Stimulated activated CD8-positive, alpha-beta memory T cell treated with anti-CD3 and anti-CD28 coated beads, Interleukin-2, amount 100 ng/mL, for 1 hour (primary cell): ENCODE measurements at regions not wholly inside any gene's neighbourhood (a gene's known extent, or its start where the extent isn't known, plus 50 kb on each side); places are given as distances from the start of the nearest gene placed in this dataset.
"Not testable (repeated sequence)": the region's sequence is repeated elsewhere in the genome, so short reads cannot be mapped to it uniquely, and the experiment has no call there.

Source experiments
- DNase-seq, 2 donors: peaks; one replicate each; pipeline ENCODE4 v3.0.0-alpha.2; 2020; ENCODE audit warnings: low read depth in 2 of 2

- no peak for DNase-seq
Measured at GRCh38 chr3:82761858-82762257, 1000.4 kb upstream of the GBE1 start.

- DNase-seq, result no peak
Measured at GRCh38 chr3:82745544-82745943, 984.1 kb upstream of the GBE1 start.

- DNase-seq, result no peak
Measured at GRCh38 chr3:82743196-82743595, 981.8 kb upstream of the GBE1 start.

- DNase-seq, result no peak
Measured at GRCh38 chr3:82741346-82741745, 979.9 kb upstream of the GBE1 start.

DNA sequence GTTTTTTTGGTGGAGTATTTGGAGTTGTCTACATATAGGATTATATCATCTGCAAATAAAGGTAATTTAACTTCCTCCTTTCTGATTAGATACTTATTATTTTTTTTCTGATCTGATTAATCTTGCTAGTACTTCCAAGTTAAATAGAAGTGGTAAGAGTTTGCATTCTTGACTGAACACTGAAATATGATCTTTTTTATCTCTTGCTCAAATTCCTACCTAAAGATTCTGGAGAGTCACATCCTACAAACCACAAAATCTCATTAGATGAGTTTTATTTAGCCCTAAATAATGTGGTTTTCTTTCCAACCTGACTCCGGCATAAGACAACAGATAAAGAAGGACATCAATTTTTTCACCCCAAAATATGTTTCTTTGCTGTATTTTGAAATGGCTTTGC is 977.9 kb upstream of the GBE1 start:
- no peak for DNase-seq

DNA sequence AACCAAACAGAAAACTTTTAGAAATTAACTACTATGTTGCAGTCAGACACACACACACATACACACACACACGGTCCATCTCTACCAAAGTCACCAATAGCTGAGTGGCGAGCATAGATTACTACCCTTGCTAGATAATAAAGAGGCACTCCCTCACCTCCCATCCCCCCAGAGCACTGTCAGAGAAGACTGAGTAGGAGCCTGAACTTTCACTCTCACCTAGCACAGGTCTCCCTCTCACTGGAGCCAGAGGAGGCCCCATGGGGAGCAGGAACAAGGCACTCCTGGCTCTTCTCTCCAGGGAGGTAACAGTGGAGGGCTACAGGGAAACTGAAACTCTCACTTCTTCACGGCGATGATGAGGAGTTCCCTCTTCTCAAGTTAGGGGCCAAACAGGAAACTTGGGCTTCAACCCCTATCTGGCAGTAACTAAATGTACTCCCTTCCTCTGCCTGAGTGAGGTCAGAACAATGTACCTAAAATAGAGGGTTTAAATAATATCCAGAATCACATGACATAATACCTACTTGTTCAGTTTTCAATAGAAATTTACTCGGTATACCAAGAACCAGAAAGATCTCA is 975.3 kb upstream of the GBE1 start:
- no peak for DNase-seq

- DNase-seq, result no peak
Measured at GRCh38 chr3:82715091-82715856, 953.8 kb upstream of the GBE1 start.

DNA sequence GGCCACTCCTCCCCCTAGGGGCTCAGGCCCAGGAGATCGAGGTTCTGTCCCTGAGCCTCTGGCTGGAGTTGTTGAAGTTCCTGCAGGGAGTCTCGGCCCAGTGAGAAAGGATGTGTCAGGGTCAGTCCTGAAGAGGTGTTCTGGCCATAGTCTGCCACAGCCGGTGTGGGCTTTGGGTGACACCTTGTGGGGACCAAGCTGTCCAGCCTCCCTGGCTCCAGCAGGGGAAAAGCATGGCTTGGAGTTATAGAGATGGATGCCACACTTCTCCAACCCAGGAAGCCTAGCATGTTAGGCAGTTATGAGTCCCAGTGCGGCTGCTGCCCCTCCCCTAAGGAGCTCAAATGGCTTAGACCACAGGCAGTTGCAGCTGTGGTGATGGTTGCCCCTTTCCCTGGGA is 945.6 kb upstream of the GBE1 start:
- no peak for DNase-seq

- no peak for DNase-seq
Measured at GRCh38 chr3:82685761-82686160, 924.3 kb upstream of the GBE1 start.

GRCh38 chr3:82676356-82677026 is 915.0 kb upstream of the GBE1 start:
- no peak for DNase-seq

GRCh38 chr3:82672966-82673365 is 911.5 kb upstream of the GBE1 start:
- DNase-seq, result no peak

- DNase-seq, result no peak
Measured at GRCh38 chr3:82671466-82671865, 910.0 kb upstream of the GBE1 start.

DNA sequence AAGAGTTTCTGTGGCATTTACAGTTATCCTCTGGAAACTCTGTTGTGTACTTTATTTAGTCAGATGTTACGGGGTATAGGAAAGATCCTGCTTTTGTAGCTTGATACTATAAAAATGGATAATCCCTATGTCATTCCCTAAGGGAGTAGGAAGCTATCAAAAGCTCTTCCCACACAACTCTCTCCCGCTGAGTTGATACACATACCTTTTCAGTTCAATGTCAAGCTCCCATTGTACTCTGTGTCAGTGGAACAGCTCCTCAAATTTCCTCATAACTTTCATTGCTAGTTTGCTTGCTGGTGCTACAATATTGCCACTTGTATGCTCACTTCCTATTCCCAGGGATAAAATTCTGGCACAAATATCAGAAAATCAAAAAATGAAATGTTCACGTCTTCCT is 893.3 kb upstream of the GBE1 start:
- DNase-seq, result no peak

DNA sequence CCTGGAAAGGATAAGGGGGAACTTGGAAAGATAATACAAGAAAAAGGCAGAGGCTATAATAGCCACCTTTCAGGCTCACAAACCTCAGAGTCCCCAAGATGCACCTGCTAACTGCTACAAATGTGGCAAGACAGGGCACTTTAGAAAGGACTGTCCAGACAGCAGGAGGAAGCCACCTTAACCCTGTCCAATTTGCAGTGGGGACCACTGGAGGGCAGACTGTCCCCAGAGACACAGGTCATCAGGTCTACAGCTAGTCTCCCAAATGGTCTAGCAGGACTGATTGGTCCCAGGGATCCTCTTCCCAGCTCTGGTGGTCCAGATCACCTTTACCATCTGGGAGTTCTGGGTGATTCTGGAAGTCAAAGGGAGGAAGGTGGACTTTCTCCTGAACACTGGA is 882.5 kb upstream of the GBE1 start:
- no peak for DNase-seq

- DNase-seq, result no peak
Measured at GRCh38 chr3:82641701-82642100, 880.3 kb upstream of the GBE1 start.

DNA sequence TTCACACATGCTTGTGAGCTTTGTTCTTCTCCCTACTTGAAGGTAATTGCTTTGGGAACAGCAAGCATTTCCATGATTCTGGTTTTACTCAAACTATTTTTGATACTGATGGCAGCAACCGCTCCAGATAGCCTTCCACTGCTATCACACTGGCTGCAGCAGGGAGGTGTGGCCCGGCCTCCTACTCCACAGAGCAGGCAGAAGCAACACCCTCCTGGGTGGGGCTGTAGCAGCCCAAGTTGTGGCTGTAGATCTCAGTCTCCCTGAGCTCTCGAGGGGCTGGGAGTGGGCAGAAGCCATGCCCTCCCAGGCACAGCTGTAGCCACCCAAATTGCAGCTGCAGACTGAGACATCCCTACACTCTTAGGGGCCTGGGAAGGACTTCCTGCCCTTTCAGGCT is 878.8 kb upstream of the GBE1 start:
- no peak for DNase-seq

GRCh38 chr3:82637574-82637973 is 876.1 kb upstream of the GBE1 start:
- DNase-seq, result no peak

GRCh38 chr3:82636177-82636576 is 874.7 kb upstream of the GBE1 start:
- no peak for DNase-seq

- DNase-seq, result no peak
Measured at GRCh38 chr3:82633319-82633718, 871.9 kb upstream of the GBE1 start.

DNA sequence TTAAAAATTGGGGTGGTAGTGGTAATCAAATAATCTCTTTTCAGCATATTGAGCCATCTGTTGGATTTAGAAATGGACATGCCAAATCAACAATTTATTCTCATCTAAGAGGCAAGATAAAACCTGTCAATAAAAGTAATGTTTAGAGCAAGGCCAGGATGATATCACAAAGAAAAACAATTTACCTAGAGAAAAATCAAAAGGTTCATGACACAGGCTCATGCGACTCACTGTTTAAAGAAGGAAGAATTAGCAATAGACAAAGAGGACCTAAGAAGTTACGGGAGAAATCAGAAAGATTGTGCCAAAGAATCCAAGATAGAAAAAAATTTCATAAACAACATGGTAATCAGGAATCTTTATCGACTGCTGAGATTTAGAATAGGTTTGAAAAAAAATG is 868.5 kb upstream of the GBE1 start:
- DNase-seq, result no peak

- no peak for DNase-seq
Measured at GRCh38 chr3:82628385-82629014, 867.1 kb upstream of the GBE1 start.

DNA sequence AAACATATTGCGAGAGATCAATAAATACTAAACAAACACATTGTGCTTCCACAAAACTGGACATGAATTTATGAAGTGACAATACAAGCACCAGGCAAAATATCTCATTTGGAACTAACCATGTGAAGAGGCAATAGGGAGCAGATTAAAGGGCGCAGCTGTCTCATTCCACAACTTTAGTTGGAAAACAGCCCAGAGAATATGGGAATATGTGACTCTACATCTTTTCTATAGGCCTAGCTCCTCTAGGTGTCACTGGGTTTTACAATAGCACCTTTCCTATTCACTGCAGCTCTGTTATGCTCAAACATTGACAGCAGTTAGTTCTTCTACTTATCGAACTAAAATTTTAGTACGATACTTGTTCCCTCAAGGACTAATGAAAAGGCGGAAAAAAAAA is 866.3 kb upstream of the GBE1 start:
- no peak for DNase-seq

- not testable (repeated sequence) for DNase-seq
Measured at GRCh38 chr3:82620744-82621143, 859.3 kb upstream of the GBE1 start.
